ENCODE measurements at regions not wholly inside any gene's neighbourhood (a gene's known extent, or its start where the extent isn't known, plus 50 kb on each side); places are given as distances from the start of the nearest gene placed in this dataset.

- Histone ChIP-seq H3K4me1 (ENCODE audit: insufficient read depth) (no peaks in the 10 kb centered on the region), H3K79me2 (replicated peaks; ENCODE audit: insufficient read depth) (no peaks in the 10 kb centered on the region), H2AFZ (no peak overlapping the region), H3K4me2 (no peak overlapping the region), H3F3A (replicated peaks; ENCODE audit: low read depth) (no peaks in the 10 kb centered on the region), H3K36me3 (ENCODE audit: insufficient read depth) (no peaks in the 10 kb centered on the region), H3K27me3 (ENCODE audit: insufficient read depth) (no peaks in the 10 kb centered on the region), H4K20me1 (replicated peaks; ENCODE audit: insufficient read depth) (no peaks in the 10 kb centered on the region), H3K4me3 (no peak overlapping the region), H3K9me2 (ENCODE audit: insufficient read depth) (no peaks in the 10 kb centered on the region), H3K27ac (ENCODE audit: low read depth) (no peak overlapping the region)
- no peaks in the 10 kb centered on the region for H3K36me3 Mint-ChIP-seq (ENCODE audit: low read depth)
- no peak for TF ChIP-seq EZH2 (IDR thresholded peaks at IDR 0.05; ENCODE audit: low read depth, unreplicated experiment)
- TF ChIP-seq CREB1 (CRISPR knock-in tag; IDR thresholded peaks at IDR 0.05; ENCODE audit: low read depth), result no peak
- TF ChIP-seq ZNF462 (CRISPR knock-in tag; IDR thresholded peaks at IDR 0.05), result no peak
- peaks cover 13% of the 10 kb centered on the region for H3K4me1 Mint-ChIP-seq
- H3K9me3 Mint-ChIP-seq, result no peaks in the 10 kb centered on the region; the same call in 1 of the 3 replicates
- no peak for DNase-seq (ENCODE audit: low spot score)
- ATAC-seq, result no peak
- no peak overlapping the region for H3K4me3 Mint-ChIP-seq
- H3K27ac Mint-ChIP-seq, result no peak overlapping the region
- peaks cover 11% of the 10 kb centered on the region for H3K27me3 Mint-ChIP-seq (ENCODE audit: insufficient read depth, low read depth, poor library complexity)
These were observed 178.8 kb upstream of the PMEPA1 start for GRCh38 chr20:57888591-57888990.

- H3K9me3 Mint-ChIP-seq, result no peaks in the 10 kb centered on the region; the same call in 2 of the 3 replicates
- peaks cover 4% of the 10 kb centered on the region for H3K27me3 Mint-ChIP-seq (ENCODE audit: insufficient read depth, low read depth, poor library complexity)
- Histone ChIP-seq H2AFZ (no peak overlapping the region), H3K9me2 (ENCODE audit: insufficient read depth) (no peaks in the 10 kb centered on the region), H3K4me1 (ENCODE audit: insufficient read depth) (no peaks in the 10 kb centered on the region), H3K36me3 (ENCODE audit: insufficient read depth) (no peaks in the 10 kb centered on the region), H3F3A (replicated peaks; ENCODE audit: low read depth) (no peaks in the 10 kb centered on the region), H3K27ac (ENCODE audit: low read depth) (no peak overlapping the region), H4K20me1 (replicated peaks; ENCODE audit: insufficient read depth) (no peaks in the 10 kb centered on the region), H3K4me2 (no peak overlapping the region), H3K4me3 (no peak overlapping the region), H3K27me3 (ENCODE audit: insufficient read depth) (no peaks in the 10 kb centered on the region), H3K79me2 (replicated peaks; ENCODE audit: insufficient read depth) (no peaks in the 10 kb centered on the region)
- no peak for DNase-seq (ENCODE audit: low spot score)
- no peak overlapping the region for H3K4me3 Mint-ChIP-seq
- peaks cover 3% of the 10 kb centered on the region; the same call in 1 of the 3 replicates for H3K4me1 Mint-ChIP-seq
- no peak for ATAC-seq
- no peak overlapping the region for H3K27ac Mint-ChIP-seq
- no peaks in the 10 kb centered on the region for H3K36me3 Mint-ChIP-seq (ENCODE audit: low read depth)
- no peak for TF ChIP-seq ETS1 (IDR thresholded peaks at IDR 0.05)
- TF ChIP-seq JUNB (IDR thresholded peaks at IDR 0.05; ENCODE audit: unreplicated experiment), result no peak
- TF ChIP-seq ZNF462 (CRISPR knock-in tag; IDR thresholded peaks at IDR 0.05), result no peak
These were observed 175.1 kb upstream of the PMEPA1 start for GRCh38 chr20:57884956-57885355.
